Activated T-helper 1 cell treated with anti-CD3 and anti-CD28 coated beads, Interleukin-12 subunit alpha, Interleukin-12 subunit beta, Interleukin-2, Interleukin-4 antibody, amounts not matched to agents 30 ng/mL and 10 ng/mL and 1 ng/mL, durations not matched to agents 14 hours and 24 hours and 36 hours (primary cell): ENCODE measurements at regions not wholly inside any gene's neighbourhood (a gene's known extent, or its start where the extent isn't known, plus 50 kb on each side); places are given as distances from the start of the nearest gene placed in this dataset.
"Not testable (repeated sequence)": the region's sequence is repeated elsewhere in the genome, so short reads cannot be mapped to it uniquely, and the experiment has no call there.

Source experiments
- DNase-seq: peaks from one replicate; pipeline ENCODE4 v3.0.0; 2021; ENCODE audit warnings: low spot score
- H3K27ac Mint-ChIP-seq: one replicate; pipeline ENCODE4 v1.8.0; 2021; ENCODE audit warnings: mild to moderate bottlenecking, mixed read lengths
- H3K27me3 Mint-ChIP-seq: one replicate; pipeline ENCODE4 v1.8.0; 2022; ENCODE audit warnings: mild to moderate bottlenecking, moderate library complexity, mixed read lengths; ENCODE audit not compliant: insufficient read depth
- H3K36me3 Mint-ChIP-seq: one replicate; pipeline ENCODE4 v1.8.0; 2021; ENCODE audit warnings: low read depth, mixed read lengths
- H3K4me1 Mint-ChIP-seq: one replicate; pipeline ENCODE4 v1.8.0; 2021; ENCODE audit warnings: low read depth, mixed read lengths
- H3K4me3 Mint-ChIP-seq: one replicate; pipeline ENCODE4 v1.8.0; 2021; ENCODE audit warnings: mild to moderate bottlenecking, moderate library complexity, mixed read lengths
- H3K9me3 Mint-ChIP-seq: one replicate; pipeline ENCODE4 v1.8.0; 2021; ENCODE audit warnings: mixed read lengths
- intact Hi-C: fragments of 100-400 bp; cut with micrococcal nuclease; formaldehyde crosslinking; loops from one replicate; pipeline ENCODE4 v1.15.1; 2024

DNA sequence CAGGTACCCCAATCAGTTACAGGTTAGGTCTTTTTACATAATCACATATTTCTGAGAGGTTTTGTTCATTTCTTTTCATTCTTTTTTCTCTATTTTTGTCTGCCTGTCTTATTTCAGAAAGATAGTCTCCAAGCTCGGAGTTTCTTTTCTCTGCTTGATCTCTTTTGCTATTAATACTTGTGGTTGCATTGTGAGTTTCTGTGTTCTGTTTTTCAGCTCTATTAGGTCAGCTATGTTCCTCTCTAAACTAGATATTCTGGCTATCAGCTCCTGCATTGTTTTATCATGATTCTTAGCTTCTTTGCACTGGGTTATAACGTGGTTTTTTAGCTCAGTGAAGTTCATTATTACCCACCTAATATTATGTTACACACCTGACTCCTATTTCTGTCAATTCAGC lies 914.1 kb downstream of the TRHDE start:
- intact Hi-C loops, result no loop called here
- Mint-ChIP-seq H3K4me3 (no peak overlapping the region), H3K4me1 (no peaks in the 10 kb centered on the region), H3K27me3 (no peaks in the 10 kb centered on the region), H3K9me3 (peaks cover 37% of the 10 kb centered on the region), H3K27ac (no peak overlapping the region), H3K36me3 (no peaks in the 10 kb centered on the region)
- no peak for DNase-seq

DNA sequence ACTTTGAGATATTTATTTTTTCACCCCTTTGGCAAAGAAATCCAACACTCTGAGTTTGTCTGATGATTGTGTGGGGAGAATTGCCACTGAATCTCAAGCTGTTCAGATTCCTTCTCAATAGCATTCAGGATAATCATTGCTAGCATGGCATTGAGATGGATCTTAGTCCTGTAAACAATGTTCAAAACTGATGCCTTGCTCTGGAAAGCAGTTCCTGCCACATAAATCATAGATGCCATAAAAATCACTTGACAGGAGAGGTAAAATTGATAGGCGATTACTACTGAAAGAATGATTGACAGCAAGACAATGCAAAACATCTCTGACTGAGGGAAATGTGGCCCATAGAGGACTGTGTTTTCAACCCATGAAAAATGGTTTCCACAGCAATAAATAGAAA lies 915.6 kb downstream of the TRHDE start:
- Mint-ChIP-seq H3K9me3 (peaks cover 37% of the 10 kb centered on the region), H3K4me3 (no peak overlapping the region), H3K36me3 (no peaks in the 10 kb centered on the region), H3K27me3 (no peaks in the 10 kb centered on the region), H3K27ac (no peak overlapping the region), H3K4me1 (no peaks in the 10 kb centered on the region)
- intact Hi-C loops, result no loop called here
- no peak for DNase-seq

DNA sequence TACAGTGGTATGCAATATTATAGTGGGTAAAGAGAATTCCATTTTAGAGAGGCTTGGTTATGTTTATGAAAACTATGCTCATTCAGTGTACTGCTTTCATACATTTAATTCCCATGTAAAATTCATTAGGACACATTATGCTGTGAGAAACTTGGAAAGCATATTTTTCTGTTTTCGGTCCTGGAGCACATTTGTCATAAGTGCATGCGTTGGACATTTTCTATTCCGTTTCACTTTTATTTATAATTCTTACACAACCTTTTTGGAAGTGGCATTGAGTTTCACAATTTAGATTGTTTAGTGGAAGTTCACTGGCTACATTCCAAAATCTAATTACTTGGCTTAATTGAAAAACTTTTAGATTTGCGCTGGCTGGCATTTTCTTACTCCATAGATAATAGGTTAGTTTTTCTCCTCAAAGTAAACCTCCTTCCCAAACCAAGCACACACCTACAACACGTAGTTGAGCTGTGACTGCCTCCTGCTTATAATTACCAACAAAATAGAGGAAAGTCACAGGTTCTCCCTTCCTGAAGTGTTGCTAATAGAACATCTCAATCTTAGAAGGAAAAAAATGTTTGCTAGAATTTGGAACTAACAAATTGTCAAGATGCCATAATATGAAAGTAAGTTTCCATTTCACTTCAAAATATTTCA lies 938.5 kb downstream of the TRHDE start:
- Mint-ChIP-seq H3K9me3 (peaks cover 5% of the 10 kb centered on the region), H3K4me1 (no peaks in the 10 kb centered on the region), H3K36me3 (no peaks in the 10 kb centered on the region), H3K27me3 (no peaks in the 10 kb centered on the region), H3K4me3 (no peak overlapping the region), H3K27ac (no peak overlapping the region)
- intact Hi-C loops, result no loop called here
- DNase-seq, result no peak

DNA sequence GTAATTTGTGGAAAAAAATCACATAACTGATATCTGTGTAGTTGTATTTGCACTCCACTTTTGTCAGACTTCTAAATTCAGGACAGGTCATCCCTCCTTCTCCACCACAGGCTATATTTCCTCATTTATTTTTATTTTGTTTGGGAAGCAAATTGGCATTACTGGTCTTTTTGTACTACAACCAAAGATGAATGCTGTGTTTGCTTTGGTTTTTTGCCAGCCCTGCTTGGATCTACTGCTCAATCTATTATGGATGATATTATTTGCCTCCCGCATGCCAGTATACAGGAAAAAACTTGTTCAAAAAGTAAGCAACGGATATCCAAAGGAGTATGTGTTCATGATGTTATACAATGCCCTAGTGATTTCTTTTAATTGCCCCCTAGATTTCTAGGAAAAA lies 948.8 kb downstream of the TRHDE start:
- no peaks in the 10 kb centered on the region for H3K4me1 Mint-ChIP-seq
- intact Hi-C loops, result no loop called here
- H3K27ac Mint-ChIP-seq, result no peak overlapping the region
- H3K36me3 Mint-ChIP-seq, result no peaks in the 10 kb centered on the region
- no peak for DNase-seq
- no peak overlapping the region for H3K4me3 Mint-ChIP-seq
- peaks cover 11% of the 10 kb centered on the region for H3K9me3 Mint-ChIP-seq
- H3K27me3 Mint-ChIP-seq, result no peaks in the 10 kb centered on the region

DNA sequence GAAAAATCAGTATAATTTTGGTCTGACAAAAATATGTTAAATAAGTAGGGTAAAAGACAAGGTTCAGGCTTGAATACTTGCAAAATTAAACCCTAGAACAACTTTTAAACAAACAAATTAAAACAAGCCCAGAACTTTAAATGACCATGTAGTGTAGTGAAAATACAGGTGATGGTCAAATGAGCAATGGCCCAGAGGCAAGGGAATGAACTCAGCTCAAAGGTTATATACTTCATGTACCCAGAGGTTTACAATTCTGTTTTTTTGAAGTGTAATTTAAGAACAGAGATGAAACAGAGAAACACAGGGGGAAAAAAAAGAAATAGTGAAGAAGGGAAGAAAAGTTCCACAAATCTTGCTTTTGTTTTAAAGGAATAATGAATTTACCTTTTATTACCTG lies 949.2 kb downstream of the TRHDE start:
- Mint-ChIP-seq H3K27ac (no peak overlapping the region), H3K9me3 (peaks cover 11% of the 10 kb centered on the region), H3K4me1 (no peaks in the 10 kb centered on the region), H3K27me3 (no peaks in the 10 kb centered on the region), H3K4me3 (no peak overlapping the region), H3K36me3 (no peaks in the 10 kb centered on the region)
- DNase-seq, result no peak
- intact Hi-C loops, result no loop called here

DNA sequence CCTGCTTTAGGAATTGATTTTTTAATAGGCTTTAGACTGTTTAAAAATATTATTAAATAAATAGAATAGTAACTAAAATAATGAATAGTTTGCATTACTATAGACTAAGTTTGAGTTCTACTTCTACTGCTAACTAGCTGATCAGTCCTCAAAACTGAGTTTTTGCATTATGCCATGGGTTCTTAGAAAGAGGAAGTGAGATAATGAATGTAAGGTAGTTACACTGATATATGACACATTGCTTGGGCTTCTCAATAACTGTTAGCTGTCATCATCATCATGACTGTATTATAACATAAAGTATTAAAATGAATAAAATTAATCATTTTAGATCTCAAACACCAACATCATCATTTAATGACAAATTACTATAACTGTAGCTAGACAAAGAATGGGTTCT lies 949.7 kb downstream of the TRHDE start:
- no peak for DNase-seq
- H3K4me3 Mint-ChIP-seq, result no peak overlapping the region

DNA sequence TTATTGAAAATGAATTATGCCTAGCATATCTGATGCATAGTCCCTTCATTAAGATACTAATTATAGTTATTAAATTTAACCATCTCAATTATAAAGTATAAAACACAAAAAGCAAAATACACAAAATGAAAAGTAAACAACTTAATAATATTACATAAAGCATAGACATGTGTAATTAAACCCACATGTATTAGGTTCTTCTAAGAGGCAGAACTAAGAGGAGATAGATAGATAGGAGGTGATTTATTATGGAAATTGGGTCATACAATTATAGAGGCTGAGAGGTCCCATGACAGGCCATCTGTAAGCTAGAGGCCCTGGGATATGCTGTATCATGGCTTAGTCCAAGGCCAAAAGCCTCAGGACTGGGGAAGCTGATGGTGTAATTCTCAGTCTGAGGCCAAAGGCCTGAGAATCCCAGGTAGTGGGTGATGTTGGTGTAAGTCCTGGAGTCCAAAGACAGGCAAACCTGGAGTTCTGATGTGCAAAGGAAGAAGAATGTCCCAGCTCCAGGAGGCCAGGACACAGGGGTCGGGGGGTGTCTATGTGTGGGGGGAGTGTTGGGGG lies 953.3 kb downstream of the TRHDE start:
- DNase-seq, result no peak
- Mint-ChIP-seq H3K4me3 (no peak overlapping the region), H3K27ac (no peak overlapping the region), H3K27me3 (no peaks in the 10 kb centered on the region), H3K9me3 (peaks cover 10% of the 10 kb centered on the region), H3K4me1 (no peaks in the 10 kb centered on the region), H3K36me3 (no peaks in the 10 kb centered on the region)
- intact Hi-C loops, result no loop called here

More for the DNA sequence above, 949.7 kb downstream of the TRHDE start:
- no peaks in the 10 kb centered on the region for H3K36me3 Mint-ChIP-seq
- no peak overlapping the region for H3K27ac Mint-ChIP-seq
- no peaks in the 10 kb centered on the region for H3K27me3 Mint-ChIP-seq
- intact Hi-C loops, result no loop called here
- no peaks in the 10 kb centered on the region for H3K4me1 Mint-ChIP-seq
- peaks cover 11% of the 10 kb centered on the region for H3K9me3 Mint-ChIP-seq

DNA sequence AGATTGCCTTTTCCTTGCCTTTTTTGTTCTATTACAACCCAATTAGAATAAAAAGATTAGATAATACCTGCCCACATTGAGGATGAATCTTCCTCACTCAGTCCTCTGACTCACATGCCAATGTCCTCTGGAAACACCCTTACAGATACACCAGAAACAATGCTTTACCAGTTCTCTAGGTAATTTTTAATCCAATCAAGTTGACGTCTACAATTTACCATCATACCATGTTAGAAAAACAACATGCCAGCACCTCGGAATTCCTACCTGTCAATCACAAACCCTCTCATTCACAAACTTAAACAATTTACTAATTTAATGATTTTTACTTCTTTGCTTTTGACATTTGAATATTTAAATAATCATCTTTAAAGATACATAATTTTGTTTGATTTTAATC lies 953.8 kb downstream of the TRHDE start:
- DNase-seq, result no peak

DNA sequence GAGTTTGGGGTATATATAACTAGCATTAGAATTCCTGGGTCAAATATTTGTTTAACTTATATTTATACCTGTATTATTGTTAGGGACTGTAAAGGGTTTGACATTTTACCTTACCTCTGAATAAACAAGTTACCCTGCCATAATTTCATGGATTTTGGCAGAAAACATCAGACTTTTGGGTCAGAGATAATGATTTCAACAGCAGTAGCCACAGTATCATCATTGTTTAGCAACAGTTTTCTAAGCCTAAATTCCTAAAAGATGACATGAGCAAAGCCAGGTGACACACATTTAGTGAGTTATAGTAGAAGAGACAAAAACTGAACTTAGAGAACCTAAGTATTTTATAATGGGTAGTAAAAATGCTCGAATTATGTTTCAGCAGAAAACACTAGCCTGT lies 954.4 kb downstream of the TRHDE start:
- Mint-ChIP-seq H3K4me1 (no peaks in the 10 kb centered on the region), H3K4me3 (no peak overlapping the region), H3K27ac (no peak overlapping the region), H3K36me3 (no peaks in the 10 kb centered on the region), H3K27me3 (no peaks in the 10 kb centered on the region), H3K9me3 (peaks cover 4% of the 10 kb centered on the region)
- no peak for DNase-seq
- intact Hi-C loops, result no loop called here

More for the DNA sequence above, 953.8 kb downstream of the TRHDE start:
- Mint-ChIP-seq H3K4me3 (no peak overlapping the region), H3K36me3 (no peaks in the 10 kb centered on the region), H3K27ac (no peak overlapping the region), H3K4me1 (no peaks in the 10 kb centered on the region), H3K9me3 (peaks cover 5% of the 10 kb centered on the region), H3K27me3 (no peaks in the 10 kb centered on the region)
- intact Hi-C loops, result no loop called here

DNA sequence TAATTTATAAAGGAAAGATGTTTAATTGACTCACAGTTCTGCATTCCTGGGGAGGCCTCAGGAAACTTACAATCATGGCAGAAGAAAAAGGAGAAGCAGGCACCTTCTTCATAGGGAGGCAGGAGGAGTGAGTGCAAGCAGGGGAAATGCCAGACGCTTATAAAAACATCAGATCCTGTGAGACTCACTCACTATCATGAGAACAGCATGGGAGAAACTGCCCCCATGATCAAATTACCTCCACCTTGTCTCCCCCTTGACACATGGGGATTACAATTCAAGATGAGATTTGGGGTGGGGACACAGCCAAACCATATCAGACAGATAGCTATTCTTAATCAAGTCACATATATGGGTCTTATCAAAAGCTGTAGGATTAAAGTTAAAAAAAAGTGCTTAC lies 956.7 kb downstream of the TRHDE start:
- H3K27me3 Mint-ChIP-seq, H3K4me1 Mint-ChIP-seq, DNase-seq, H3K36me3 Mint-ChIP-seq, H3K4me3 Mint-ChIP-seq, intact Hi-C loops, H3K9me3 Mint-ChIP-seq, H3K27ac Mint-ChIP-seq: not testable (repeated sequence)

DNA sequence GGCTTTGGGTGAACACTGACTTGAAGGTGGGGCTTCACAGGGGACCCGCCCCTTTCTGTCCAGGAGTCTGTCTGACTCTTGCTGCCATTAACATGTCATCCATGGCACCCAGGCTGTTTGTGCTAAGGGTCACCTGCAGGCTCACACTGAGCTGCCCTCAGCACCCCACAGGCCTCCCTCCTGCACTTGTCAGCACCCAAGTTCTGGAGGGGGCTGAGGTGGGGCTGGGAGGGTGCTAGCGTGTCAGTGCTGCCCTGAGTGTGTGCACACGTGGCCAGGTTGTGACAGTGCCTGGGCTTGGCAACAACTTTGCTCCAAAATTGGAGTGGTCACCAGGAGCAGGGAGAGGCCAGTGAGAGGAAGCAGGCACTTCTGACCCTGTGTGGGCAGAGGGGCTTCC lies 963.2 kb downstream of the TRHDE start:
- Mint-ChIP-seq H3K27me3 (no peaks in the 10 kb centered on the region), H3K9me3 (peaks cover 6% of the 10 kb centered on the region), H3K4me3 (no peak overlapping the region), H3K36me3 (no peaks in the 10 kb centered on the region), H3K4me1 (no peaks in the 10 kb centered on the region), H3K27ac (no peak overlapping the region)
- intact Hi-C loops, result no loop called here
- DNase-seq, result no peak

DNA sequence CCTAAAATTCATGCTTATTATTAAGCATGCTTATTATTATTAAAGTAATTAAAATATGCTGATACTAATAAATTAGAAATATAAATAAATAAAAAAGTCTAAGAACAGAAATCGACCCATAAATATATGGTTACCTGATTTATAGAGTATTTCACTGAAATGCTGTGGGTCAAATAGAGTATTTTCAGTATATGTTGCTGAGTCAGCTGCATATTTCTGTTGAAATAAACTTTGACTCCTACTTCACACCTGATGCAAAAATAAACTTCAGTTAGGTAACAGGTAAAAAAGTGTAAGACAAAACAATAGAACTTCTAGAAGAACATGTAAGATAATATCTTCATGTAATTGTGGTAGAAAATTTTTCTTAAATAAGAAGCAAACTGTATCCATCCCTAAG lies 967.9 kb downstream of the TRHDE start:
- H3K27me3 Mint-ChIP-seq, result no peaks in the 10 kb centered on the region
- no peak for DNase-seq
- no peak overlapping the region for H3K27ac Mint-ChIP-seq
- H3K4me1 Mint-ChIP-seq, result no peaks in the 10 kb centered on the region
- H3K36me3 Mint-ChIP-seq, result no peaks in the 10 kb centered on the region
- no peak overlapping the region for H3K4me3 Mint-ChIP-seq
- peaks cover 6% of the 10 kb centered on the region for H3K9me3 Mint-ChIP-seq
- intact Hi-C loops, result no loop called here

DNA sequence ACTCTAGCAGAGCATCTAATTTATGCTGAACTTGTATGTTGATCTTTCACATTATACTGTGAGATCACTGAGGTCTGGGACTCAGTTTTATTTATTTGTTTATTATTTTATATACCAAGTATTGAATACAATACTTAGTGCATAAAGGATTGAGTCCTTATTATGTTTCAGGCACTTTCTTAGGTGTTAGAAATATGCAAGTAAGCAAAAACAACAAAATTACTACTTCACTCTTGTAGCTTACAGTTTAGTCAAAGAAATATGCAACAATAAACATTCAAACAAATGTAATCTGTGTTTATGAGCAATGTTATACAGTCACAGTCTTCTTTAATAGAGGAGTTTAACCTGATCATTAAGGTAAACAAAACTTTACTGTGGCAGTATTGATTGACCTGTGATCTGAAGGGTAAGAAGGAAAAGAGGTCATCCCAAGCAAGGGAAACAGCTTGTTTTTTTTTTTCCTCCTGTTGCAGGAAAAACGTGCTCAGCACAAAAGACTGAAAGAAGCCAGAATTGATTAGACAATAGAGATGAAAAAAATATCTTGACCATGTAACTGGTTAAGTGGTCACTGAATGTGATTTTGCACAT lies 990.7 kb downstream of the TRHDE start:
- H3K4me3 Mint-ChIP-seq, result no peak overlapping the region

More for the DNA sequence above, 990.7 kb downstream of the TRHDE start:
- H3K27me3 Mint-ChIP-seq, result no peaks in the 10 kb centered on the region
- H3K36me3 Mint-ChIP-seq, result no peaks in the 10 kb centered on the region
- H3K9me3 Mint-ChIP-seq, result no peaks in the 10 kb centered on the region
- intact Hi-C loops, result no loop called here
- H3K4me1 Mint-ChIP-seq, result no peaks in the 10 kb centered on the region
- DNase-seq, result no peak
- H3K27ac Mint-ChIP-seq, result no peak overlapping the region
